ENCODE measurements at regions not wholly inside any gene's neighbourhood (a gene's known extent, or its start where the extent isn't known, plus 50 kb on each side); places are given as distances from the start of the nearest gene placed in this dataset.

GRCh38 chr10:130567011-130567410, 430.8 kb downstream of the GLRX3 start:
- TF ChIP-seq ELF4 (IDR thresholded peaks at IDR 0.05) = no peak
- no peak for TF ChIP-seq NFRKB (IDR thresholded peaks at IDR 0.05)
- TF ChIP-seq ARNT (IDR thresholded peaks at IDR 0.05) = no peak
- TF ChIP-seq CTBP1 (IDR thresholded peaks at IDR 0.05; ENCODE audit: borderline replicate concordance) = no peak
- no peak for TF ChIP-seq TARDBP (IDR thresholded peaks at IDR 0.05)

Measured in HEK293T (cell line).